ENCODE measurements at regions not wholly inside any gene's neighbourhood (a gene's known extent, or its start where the extent isn't known, plus 50 kb on each side); places are given as distances from the start of the nearest gene placed in this dataset.

DNA sequence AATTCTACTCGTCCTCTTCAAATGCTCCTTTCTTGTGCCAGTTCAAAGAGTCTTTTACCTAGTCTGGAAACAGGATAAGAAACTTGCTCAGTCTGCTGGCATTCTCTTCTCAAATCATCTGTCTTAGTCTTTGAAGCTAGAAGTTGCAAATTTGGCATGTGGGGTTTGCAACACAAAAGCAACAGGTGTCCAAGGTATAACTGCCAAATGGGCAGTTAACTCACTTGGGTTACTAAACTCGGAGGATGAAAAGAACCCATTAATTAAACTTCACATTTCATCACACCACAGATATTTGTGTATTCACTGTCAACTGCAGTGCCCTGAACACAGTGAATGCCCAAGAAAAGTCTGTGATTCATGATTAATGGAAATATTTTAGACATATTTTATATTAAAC, 108.0 kb upstream of the TARS1 start:
- Histone ChIP-seq H3K4me3 (no peak overlapping the region), H3K27ac (no peak overlapping the region), H3K4me1 (replicated peaks in 1 of 2) (peaks cover 11 to 16% of the 10 kb centered on the region in 2 donors)
- ATAC-seq (replicated peaks in 6 of 8) = no peak
- 10 to 83% (median 60%) methylated on average over 1 to 2 of the region's 2 CpGs; no CpG with 5 or more reads in 1 of the 10 experiments for WGBS, 10 experiments
- in situ Hi-C loops (cut with MboI; ENCODE audit: low pct_unique_long_range_greater_than_20kb in 2 of 9, low sequenced_read_pairs in 9 of 9, unreplicated experiment in 9 of 9) = no loop called here

DNA sequence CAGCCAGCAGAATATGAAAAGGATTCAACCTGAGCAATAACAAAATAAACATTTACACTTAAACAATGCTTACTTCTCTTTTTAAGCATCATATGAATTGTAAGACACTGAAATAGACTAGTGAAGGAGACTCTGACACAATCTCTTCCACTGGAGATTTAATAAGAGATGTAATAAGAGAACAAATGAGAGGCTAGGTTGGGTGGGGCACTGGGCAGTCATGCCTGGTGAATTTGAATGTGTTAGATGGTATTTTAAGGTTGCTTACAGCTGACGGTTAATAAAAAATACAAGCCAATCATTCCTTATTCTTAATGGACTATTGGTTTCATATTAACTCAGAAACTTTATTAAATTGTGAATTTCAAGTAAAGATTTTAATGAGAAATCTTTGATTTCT, 105.9 kb upstream of the TARS1 start:
- 40 to 91% (median 82%) methylated on average over 1 of the region's 1 CpG; no CpG with 5 or more reads in 2 of the 10 experiments for WGBS, 10 experiments
- ATAC-seq (replicated peaks in 6 of 8) = peak in 1 of 8 experiments; percentile 37

DNA sequence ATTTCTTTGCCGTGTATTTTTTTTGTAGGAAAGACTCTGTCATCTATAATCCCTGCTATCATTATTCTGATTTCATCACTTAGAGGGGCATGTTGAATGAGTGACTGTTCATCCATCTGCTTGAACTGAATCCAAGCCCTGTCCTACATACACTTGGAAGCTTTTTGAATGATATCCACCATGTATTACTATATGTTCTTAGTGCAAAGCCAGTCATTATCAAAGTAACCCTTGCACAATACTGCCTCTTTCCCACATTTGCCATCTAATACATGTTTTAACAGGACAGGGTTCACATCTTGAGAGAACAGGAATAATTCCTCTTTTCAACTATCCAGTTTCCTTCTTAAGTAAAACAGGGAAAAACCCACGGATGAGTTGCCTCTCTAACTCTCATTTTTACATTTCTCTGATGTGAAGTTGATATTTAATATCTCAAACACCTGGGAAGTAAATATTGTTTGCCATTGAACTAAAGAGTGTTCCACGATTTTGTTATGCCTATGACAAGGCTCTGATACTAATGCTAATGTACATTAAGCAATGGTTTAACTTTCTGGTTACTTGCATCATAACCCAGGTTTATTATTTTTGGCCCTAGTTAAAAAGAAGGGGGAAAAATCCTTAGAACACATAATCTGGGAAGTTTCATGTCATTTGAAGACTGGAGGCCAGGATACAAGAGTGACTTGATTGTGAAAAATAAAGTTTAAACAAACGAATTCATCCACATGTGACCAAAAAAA, 103.7 kb upstream of the TARS1 start:
- in situ Hi-C loops (cut with MboI; ENCODE audit: low pct_unique_long_range_greater_than_20kb in 2 of 9, low sequenced_read_pairs in 9 of 9, unreplicated experiment in 9 of 9) = no loop called here
- 29 to 86% (median 68%) methylated on average over 2 to 4 of the region's 4 CpGs for WGBS, 10 experiments
- Histone ChIP-seq H3K4me1 (replicated peaks in 1 of 2) (no peaks in the 10 kb centered on the region), H3K27ac (no peak overlapping the region), H3K4me3 (no peak overlapping the region)
- ATAC-seq (replicated peaks in 6 of 8) = no peak

More for the DNA sequence above, 105.9 kb upstream of the TARS1 start:
- H3K27ac ChIP-seq = no peak overlapping the region
- in situ Hi-C loops (cut with MboI; ENCODE audit: low pct_unique_long_range_greater_than_20kb in 2 of 9, low sequenced_read_pairs in 9 of 9, unreplicated experiment in 9 of 9) = no loop called here
- no peak overlapping the region for H3K4me3 ChIP-seq
- peaks cover 10 to 16% of the 10 kb centered on the region in 2 donors for H3K4me1 ChIP-seq (replicated peaks in 1 of 2)

DNA sequence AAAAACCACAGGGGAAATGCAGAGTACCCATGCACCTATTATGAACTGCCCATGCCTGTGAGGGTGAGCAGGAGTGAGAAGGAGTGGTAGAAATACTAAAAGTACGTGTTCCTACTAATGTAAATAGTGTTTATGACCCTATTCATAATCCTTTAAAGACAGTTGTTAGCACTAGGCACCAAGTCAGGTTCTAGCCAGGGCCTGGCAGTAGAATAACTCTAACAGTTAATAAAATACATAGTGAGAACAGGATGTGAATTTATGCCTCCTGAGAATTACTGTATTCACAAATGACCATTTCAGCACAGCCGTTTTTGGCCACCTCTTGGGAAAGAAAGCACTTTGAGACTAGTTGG, 103.2 kb upstream of the TARS1 start:
- no peak overlapping the region for H3K4me3 ChIP-seq
- H3K27ac ChIP-seq = no peak overlapping the region
- no peaks in the 10 kb centered on the region for H3K4me1 ChIP-seq (replicated peaks in 1 of 2)
- ATAC-seq (replicated peaks in 6 of 8) = no peak
- WGBS, 10 experiments = 6 to 100% (median 70%) methylated on average over 1 to 2 of the region's 2 CpGs; no CpG with 5 or more reads in 1 of the 10 experiments
- in situ Hi-C loops (cut with MboI; ENCODE audit: low pct_unique_long_range_greater_than_20kb in 2 of 9, low sequenced_read_pairs in 9 of 9, unreplicated experiment in 9 of 9) = no loop called here

GRCh38 chr5:33338336-33339110, 102.2 kb upstream of the TARS1 start:
- no peak overlapping the region for H3K4me3 ChIP-seq
- in situ Hi-C loops (cut with MboI; ENCODE audit: low pct_unique_long_range_greater_than_20kb in 2 of 9, low sequenced_read_pairs in 9 of 9, unreplicated experiment in 9 of 9) = no loop called here
- ATAC-seq (replicated peaks in 6 of 8) = no peak
- H3K27ac ChIP-seq = no peak overlapping the region
- H3K4me1 ChIP-seq (replicated peaks in 1 of 2) = no peaks in the 10 kb centered on the region
- 65 to 94% (median 91%) methylated on average over 2 to 4 of the region's 4 CpGs; no CpG with 5 or more reads in 3 of the 10 experiments for WGBS, 10 experiments

GRCh38 chr5:33339413-33339812, 101.4 kb upstream of the TARS1 start:
- no peak overlapping the region for H3K4me3 ChIP-seq
- in situ Hi-C loops (cut with MboI; ENCODE audit: low pct_unique_long_range_greater_than_20kb in 2 of 9, low sequenced_read_pairs in 9 of 9, unreplicated experiment in 9 of 9) = no loop called here
- no peak for ATAC-seq (replicated peaks in 6 of 8)
- H3K4me1 ChIP-seq (replicated peaks in 1 of 2) = no peaks in the 10 kb centered on the region
- no peak overlapping the region for H3K27ac ChIP-seq

DNA sequence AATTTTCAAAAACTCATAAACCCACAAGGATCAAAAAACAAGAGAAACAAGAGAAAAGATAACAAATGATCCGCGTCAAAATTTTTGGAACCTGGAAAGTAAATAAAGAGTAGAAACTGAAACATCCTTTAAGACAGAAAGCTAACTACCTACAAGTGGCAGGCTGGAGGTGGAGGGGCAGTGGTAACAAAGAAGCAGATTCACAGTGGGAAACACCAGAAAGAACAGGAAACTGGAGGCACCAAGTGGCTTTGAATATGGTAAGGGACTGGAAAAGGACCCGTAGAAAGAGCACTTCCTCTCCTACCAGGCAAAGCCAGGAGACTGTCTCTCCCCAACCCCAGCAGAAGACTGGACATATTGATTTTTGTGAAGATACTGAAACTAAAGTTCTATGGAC, 100.6 kb upstream of the TARS1 start:
- Histone ChIP-seq H3K4me3 (no peak overlapping the region), H3K27ac (no peak overlapping the region)
- in situ Hi-C loops (cut with MboI; ENCODE audit: low pct_unique_long_range_greater_than_20kb in 2 of 9, low sequenced_read_pairs in 9 of 9, unreplicated experiment in 9 of 9) = no loop called here

GRCh38 chr5:33341351-33341750, 99.4 kb upstream of the TARS1 start:
- H3K4me1 ChIP-seq (replicated peaks in 1 of 2) = no peaks in the 10 kb centered on the region
- no peak overlapping the region for H3K27ac ChIP-seq
- 55 to 93% (median 72%) methylated on average over 1 to 4 of the region's 4 CpGs; no CpG with 5 or more reads in 1 of the 10 experiments for WGBS, 10 experiments
- H3K4me3 ChIP-seq = no peak overlapping the region
- ATAC-seq (replicated peaks in 6 of 8) = no peak
- in situ Hi-C loops (cut with MboI; ENCODE audit: low pct_unique_long_range_greater_than_20kb in 2 of 9, low sequenced_read_pairs in 9 of 9, unreplicated experiment in 9 of 9) = no loop called here

More for the DNA sequence above, 100.6 kb upstream of the TARS1 start:
- H3K4me1 ChIP-seq (replicated peaks in 1 of 2) = no peaks in the 10 kb centered on the region
- 37 to 95% (median 58%) methylated on average over 2 to 3 of the region's 3 CpGs; no CpG with 5 or more reads in 2 of the 10 experiments for WGBS, 10 experiments
- ATAC-seq (replicated peaks in 6 of 8) = no peak

GRCh38 chr5:33343676-33344327, 97.0 kb upstream of the TARS1 start:
- Histone ChIP-seq H3K4me1 (replicated peaks in 1 of 2) (no peaks in the 10 kb centered on the region), H3K4me3 (no peak overlapping the region), H3K27ac (no peak overlapping the region)
- in situ Hi-C loops (cut with MboI; ENCODE audit: low pct_unique_long_range_greater_than_20kb in 2 of 9, low sequenced_read_pairs in 9 of 9, unreplicated experiment in 9 of 9) = no loop called here
- 0 to 94% (median 69%) methylated on average over 1 to 3 of the region's 3 CpGs; no CpG with 5 or more reads in 2 of the 10 experiments for whole genome bisulfite sequencing, 10 experiments
- peak in 2 of 8 experiments; percentile 58 to 80 for ATAC-seq (replicated peaks in 6 of 8)

DNA sequence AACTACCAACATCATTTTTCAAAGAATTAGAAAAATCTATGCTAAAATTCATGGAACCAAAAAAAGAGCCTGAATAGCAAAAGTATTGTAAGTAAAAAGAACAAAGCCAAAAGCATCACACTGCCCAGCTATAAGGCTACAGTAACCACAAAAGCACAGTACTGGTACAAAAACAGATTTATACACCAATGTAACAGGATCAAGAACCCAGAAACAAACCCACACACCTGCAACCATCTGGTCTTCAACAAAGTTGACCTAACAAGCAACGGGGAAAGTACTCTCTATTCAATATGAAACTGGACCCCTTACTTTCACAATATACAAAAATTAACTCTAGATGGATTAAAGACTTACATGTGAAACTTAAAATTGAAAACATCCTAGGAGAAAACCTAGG, 94.2 kb upstream of the TARS1 start:
- Histone ChIP-seq H3K4me1 (replicated peaks in 1 of 2) (no peaks in the 10 kb centered on the region), H3K27ac (no peak overlapping the region), H3K4me3 (no peak overlapping the region)
- ATAC-seq (replicated peaks in 6 of 8) = no peak
- 17 to 100% (median 83%) methylated on average over 1 of the region's 1 CpG; no CpG with 5 or more reads in 2 of the 10 experiments for WGBS, 10 experiments
- in situ Hi-C loops (cut with MboI; ENCODE audit: low pct_unique_long_range_greater_than_20kb in 2 of 9, low sequenced_read_pairs in 9 of 9, unreplicated experiment in 9 of 9) = no loop called here

DNA sequence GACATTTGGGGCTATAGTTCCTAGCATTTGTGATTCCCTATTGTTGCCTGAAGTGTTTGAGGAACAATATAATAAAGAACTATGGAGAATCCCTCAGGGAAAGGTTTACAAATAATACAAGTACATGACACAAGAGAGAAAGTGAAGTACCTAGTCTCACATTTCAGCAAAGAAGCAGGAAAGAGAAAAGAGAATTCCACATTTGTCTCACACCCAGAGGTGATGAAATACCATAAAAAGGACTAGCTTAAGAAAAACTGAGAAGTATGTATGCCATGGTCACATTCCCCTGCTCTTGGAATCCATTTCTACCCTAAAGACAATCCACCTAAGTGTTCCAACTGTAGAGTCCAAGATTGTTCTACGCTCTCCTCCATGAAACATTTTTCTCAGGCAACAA, 79.0 kb upstream of the TARS1 start:
- Histone ChIP-seq H3K27ac (no peak overlapping the region), H3K4me1 (replicated peaks in 1 of 2) (no peaks in the 10 kb centered on the region), H3K4me3 (no peak overlapping the region)
- in situ Hi-C loops (cut with MboI; ENCODE audit: low pct_unique_long_range_greater_than_20kb in 2 of 9, low sequenced_read_pairs in 9 of 9, unreplicated experiment in 9 of 9) = no loop called here
- WGBS, 10 experiments = 80 to 100% (median 100%) methylated on average over 1 of the region's 1 CpG; no CpG with 5 or more reads in 3 of the 10 experiments
- no peak for ATAC-seq (replicated peaks in 6 of 8)

GRCh38 chr5:33362915-33363314, 77.8 kb upstream of the TARS1 start:
- Histone ChIP-seq H3K4me3 (no peak overlapping the region), H3K4me1 (replicated peaks in 1 of 2) (no peaks in the 10 kb centered on the region), H3K27ac (no peak overlapping the region)
- ATAC-seq (replicated peaks in 6 of 8) = no peak
- WGBS, 10 experiments = 17 to 100% (median 40%) methylated on average over 1 to 4 of the region's 4 CpGs; no CpG with 5 or more reads in 1 of the 10 experiments
- in situ Hi-C loops (cut with MboI; ENCODE audit: low pct_unique_long_range_greater_than_20kb in 2 of 9, low sequenced_read_pairs in 9 of 9, unreplicated experiment in 9 of 9) = no loop called here

DNA sequence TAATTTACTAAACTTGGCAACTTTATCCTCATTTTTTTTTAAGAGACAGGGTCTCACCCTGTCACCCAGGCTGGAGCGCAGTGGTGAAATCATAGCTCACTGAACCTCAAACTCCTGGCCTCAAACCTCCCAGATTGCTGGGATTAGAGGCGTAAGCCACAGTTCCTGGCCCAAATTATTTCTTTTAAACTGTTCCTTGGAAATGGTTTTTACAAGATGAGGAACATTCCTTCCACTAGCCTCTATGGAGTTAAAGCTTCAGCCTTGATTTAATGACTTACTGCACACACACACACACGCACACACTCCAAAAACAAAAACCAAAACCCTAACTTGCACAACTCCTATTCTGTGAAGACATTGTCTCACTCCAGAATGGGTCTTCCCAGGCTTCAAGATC, 77.2 kb upstream of the TARS1 start:
- Histone ChIP-seq H3K27ac (no peak overlapping the region), H3K4me1 (replicated peaks in 1 of 2) (no peaks in the 10 kb centered on the region), H3K4me3 (no peak overlapping the region)
- no peak for ATAC-seq (replicated peaks in 6 of 8)
- 39 to 94% (median 80%) methylated on average over 1 to 3 of the region's 3 CpGs; no CpG with 5 or more reads in 1 of the 10 experiments for WGBS, 10 experiments
- in situ Hi-C loops (cut with MboI; ENCODE audit: low pct_unique_long_range_greater_than_20kb in 2 of 9, low sequenced_read_pairs in 9 of 9, unreplicated experiment in 9 of 9) = no loop called here

Data from motor neuron (in vitro differentiated cells).